ENCODE measurements at regions not wholly inside any gene's neighbourhood (a gene's known extent, or its start where the extent isn't known, plus 50 kb on each side); places are given as distances from the start of the nearest gene placed in this dataset.

DNA sequence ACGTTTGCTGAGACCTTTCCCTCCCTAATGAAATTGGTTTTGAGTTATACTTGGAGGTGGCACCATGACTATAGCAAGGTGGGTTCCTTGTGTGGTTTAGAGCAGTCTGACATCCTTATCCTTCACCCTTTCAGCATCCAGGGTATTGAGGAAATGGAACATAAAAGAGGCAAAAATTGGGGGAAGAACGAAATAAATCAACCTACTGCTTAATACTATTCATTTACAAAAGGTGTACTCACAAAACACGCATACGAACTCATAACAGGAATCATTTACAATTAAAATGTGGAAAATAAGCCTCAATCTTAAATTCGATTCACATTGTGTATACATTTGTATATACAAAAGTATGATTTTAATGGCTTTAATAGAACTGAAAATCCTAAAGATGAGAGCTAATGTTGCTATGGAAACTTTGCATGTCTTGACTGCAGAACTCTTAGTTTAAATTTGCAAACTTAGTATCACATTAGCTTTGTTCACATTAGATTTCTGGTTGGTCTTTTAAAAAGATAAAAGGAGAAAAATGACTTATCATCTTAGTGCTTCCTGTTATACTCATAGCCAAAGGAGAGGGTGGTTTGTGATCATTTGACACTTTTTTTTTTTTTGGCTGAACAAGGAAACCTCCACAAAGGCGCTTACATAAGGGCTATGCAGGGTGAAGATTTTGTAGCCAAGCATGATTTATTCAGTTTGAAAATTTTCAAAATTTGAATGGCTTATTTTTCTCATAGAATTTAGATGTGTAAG lies 76.1 kb upstream of the ATXN1 start:
- TF ChIP-seq POLR2A (IDR thresholded peaks at IDR 0.05; ENCODE audit: low read length) (no peak), GATA1 (IDR thresholded peaks at IDR 0.05; ENCODE audit: low read depth, low read length) (no peak)

All from erythroblast (primary cell).